Stimulated activated CD4-positive, alpha-beta T cell treated with anti-CD3 and anti-CD28 coated beads, TNF-alpha, amount 100 ng/mL, for 48 hours (primary cell): ENCODE measurements at regions not wholly inside any gene's neighbourhood (a gene's known extent, or its start where the extent isn't known, plus 50 kb on each side); places are given as distances from the start of the nearest gene placed in this dataset.
"Not testable (repeated sequence)": the region's sequence is repeated elsewhere in the genome, so short reads cannot be mapped to it uniquely, and the experiment has no call there.

Experiments
- DNase-seq, 3 donors: peaks; one replicate each; pipeline ENCODE4 v3.0.0-alpha.2; 2020; ENCODE audit warnings: low read depth in 3 of 3

DNA sequence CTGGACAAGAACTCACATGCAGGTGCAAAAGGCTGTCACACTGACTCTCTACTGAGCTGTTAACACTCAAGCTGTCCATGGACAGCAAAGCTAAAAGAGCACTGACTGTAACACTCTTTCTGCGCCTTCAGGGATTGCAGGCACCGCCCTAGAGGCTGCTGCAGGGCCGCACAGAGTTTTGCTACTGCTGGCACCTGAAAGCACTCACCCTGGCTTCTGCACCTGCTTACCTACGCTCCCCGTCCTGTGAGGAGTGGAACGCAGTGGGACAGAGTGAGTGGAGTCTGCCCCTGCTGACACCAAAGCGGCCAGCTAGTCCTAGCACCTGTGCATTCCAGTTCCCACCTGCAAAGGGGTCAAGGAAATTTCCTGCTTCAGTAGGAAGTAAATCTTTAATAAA, 941.3 kb downstream of the DIPK2A start:
- no peak for DNase-seq

DNA sequence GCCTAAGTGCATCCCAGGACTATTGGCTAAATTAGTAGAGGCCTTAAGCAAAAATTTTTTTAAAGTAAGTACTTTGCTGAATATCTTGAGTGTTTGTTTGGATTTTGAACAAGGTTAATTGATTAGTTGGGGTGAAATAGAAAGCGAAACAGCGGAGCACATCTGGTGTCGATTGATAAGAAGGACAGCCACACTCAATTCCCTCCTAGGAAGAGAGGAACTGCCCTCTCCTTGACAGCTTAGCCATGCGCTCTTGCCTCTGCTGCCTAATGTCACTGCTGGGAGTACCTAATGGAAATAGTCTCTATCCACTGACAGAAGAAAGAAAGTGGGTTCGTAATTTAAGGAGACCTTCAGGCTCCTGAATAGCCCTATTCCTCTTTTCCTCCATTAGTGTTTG, 943.6 kb downstream of the DIPK2A start:
- no peak for DNase-seq

DNA sequence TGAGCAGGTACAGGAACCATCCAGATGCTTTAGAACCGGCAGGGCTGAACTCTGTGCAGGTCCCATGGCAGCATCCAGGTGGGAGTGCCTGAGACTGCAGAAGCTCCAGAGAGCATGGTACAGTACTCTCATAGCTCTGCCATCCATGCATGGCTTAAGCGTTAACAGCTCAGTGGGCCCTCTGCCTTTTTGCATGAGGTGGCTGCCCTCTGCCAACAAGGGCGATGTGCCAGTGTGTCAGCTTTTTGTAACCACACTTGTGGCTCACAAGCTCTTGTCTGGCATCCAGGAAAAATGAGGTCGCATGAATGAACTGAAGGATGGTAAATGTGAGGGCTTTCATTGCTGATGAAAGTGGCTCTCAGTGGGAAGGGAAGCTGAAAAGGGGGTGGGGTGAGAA, 950.1 kb downstream of the DIPK2A start:
- no peak for DNase-seq

DNA sequence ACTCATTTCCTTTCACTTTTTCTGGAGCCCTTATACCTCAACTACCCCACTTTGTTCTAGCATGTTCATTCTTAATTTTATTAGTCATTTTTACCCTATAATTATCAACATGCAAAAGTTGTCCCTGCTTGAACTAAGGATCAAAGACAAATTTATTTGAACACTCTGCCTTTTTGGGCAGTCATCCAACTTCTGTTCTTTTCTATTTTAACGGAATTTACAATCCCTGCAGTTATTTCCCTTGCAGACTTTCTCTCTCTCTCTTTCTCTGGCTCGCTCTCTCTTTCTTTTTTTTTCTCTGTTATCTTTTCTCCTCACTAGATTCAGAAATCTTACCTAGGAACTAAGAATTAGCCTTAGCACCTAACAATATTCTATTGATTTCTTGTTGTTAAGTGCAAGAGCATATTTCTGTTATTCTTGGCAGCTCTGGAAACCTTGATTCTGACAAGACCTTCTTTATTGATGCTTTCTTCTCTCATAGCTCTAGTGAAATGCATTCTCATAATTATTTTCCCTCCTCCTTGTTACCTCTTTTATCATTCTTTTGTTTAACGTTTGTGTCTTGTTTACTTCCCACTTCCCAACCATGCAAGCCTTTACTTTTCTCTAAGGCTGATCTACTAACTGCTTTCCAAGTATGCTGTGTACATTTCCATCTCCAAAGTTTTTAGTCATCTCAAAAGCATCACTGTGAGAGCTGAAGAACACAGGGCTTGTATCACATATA, 951.6 kb downstream of the DIPK2A start:
- no peak for DNase-seq

DNA sequence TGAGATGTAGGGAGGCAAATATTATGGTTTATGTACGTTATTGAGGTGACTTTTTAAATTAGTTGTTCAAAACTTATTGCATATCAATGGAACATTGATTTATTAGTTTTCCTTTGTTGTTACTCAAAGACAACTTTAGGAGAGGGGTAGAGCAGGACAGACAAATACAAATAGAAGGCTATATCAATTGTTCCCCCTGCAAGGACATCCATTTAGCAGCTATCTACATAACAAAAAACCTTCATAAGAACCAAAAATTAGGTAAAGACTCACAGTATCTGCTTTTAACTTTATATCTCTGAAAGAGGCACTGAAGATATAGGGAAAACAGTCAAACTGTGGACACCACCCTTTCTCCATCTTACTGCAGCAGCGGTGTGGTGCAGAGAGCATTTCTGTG, 958.8 kb downstream of the DIPK2A start:
- no peak for DNase-seq

DNA sequence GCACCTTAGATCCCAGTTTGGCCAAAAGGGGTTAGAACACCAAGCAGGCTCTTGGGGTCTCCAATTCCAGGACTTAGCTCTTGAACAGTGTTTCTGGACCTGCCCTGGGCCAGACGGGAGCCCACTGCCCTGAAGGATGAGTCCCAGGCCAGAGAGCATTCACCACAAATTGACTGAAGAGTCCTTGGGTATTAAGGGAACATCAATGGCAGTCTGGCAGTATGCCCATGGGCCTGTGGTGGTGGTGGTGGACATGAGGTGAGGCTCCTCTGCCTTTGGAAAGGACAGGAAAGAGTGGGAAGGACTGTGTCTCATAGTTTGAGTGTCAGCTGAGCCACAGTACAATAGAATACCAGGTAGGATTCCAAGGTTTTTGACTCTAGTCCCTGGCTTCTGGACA, 960.0 kb downstream of the DIPK2A start:
- DNase-seq = no peak

DNA sequence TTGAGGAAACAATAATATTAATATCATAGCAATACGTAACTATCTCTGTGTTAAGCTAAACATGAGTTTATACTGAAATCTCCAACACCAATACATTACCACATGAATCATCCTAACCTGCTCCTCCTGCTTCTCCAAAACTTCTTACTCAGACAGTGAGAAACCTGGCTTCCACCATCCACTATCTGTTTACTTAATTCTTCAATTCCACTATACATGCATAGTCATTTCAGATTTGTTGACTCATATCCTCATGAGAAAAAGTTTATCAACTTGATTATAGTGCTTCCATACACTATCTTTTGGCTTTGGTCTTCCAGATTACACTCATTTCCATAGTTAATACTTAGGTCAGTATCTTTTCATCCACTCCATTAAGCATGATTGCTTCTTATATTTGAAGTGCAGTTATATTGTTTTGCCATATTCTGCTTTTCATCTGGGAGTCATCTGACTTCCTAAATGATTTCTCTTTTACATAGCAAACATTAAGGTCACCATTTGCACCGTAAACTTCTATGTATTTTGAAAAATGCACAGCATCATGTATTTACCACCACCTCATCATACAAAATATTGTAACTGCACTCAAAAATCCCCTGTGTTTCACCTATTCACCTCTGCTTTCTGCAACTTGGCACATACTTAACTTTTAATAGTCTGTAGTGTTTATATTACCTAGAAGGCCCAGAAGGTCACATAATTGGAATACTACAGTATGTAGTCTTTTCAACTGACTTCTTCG, 970.6 kb downstream of the DIPK2A start:
- no peak for DNase-seq

DNA sequence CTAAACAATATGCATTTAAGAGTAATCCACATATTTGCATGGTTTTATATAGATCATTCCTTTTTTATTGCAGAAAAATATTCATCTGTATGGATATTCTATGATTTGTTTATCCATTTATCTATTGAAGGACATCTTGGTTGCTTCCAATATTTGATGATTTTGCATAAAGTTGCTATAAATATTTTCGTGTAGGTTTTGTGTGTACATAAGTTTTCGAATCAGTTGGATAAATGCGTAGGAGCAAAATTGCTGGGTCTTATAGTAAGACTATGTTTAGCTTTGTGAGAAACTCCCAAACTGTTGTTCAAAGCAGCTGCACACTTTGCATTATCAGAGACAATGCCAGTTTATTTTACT, 971.2 kb downstream of the DIPK2A start:
- DNase-seq = no peak

DNA sequence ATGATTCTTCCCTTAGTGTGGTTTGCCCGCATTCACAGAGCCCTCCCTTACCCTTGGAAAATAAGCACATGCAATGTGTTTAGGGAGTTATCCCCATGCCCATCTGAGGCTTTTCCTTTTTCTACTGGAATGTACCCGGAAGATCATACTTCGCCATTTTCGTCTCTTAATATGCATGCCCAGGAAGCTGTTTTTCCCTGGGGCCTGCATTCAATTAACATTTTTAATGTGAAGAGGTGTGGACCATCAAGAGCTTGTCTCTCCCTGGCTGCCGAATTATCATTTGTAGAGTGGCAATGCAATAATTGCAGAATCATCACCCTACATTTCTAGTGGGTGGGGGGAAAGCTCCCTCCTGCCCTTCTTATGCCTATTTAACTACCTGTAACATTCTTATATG, 976.3 kb downstream of the DIPK2A start:
- no peak for DNase-seq

DNA sequence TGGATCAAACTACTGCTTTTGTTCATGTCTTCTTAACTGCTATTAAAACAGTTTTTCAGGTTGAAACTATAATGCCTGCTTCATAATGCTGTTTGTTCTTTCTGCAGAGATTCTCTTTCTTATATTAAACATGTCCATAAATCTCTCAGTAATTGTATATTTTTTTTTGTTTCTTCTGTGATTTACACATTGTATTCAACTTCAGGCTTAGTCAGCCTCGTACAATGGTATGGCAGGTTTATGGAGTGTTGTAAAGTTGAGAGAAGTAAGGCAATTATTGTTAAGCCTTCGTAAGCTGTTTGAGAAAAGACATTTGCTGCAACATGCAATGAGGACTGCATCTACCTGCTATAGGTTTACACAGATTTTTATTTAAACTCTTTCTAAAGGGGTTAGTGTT, 977.1 kb downstream of the DIPK2A start:
- DNase-seq = no peak

DNA sequence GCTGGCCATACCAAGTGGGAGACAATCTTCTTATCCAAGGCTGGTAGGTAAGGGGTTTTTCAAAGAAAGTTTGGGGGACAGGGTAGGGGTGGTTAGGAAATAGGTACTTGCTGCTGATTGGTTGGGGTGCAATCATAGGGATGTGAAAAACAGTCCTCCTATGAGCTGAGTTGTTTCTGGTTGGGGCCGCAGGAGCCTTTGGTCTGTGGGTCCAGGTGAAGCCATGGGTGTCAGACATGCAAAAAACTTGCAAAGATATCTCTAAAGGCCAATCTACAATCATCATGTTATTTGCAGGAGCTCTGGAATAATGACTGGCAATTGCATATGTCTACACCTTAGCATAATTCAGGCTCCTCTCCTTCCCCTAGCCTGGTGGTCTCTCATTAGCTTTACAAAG, 982.3 kb downstream of the DIPK2A start:
- no peak for DNase-seq

DNA sequence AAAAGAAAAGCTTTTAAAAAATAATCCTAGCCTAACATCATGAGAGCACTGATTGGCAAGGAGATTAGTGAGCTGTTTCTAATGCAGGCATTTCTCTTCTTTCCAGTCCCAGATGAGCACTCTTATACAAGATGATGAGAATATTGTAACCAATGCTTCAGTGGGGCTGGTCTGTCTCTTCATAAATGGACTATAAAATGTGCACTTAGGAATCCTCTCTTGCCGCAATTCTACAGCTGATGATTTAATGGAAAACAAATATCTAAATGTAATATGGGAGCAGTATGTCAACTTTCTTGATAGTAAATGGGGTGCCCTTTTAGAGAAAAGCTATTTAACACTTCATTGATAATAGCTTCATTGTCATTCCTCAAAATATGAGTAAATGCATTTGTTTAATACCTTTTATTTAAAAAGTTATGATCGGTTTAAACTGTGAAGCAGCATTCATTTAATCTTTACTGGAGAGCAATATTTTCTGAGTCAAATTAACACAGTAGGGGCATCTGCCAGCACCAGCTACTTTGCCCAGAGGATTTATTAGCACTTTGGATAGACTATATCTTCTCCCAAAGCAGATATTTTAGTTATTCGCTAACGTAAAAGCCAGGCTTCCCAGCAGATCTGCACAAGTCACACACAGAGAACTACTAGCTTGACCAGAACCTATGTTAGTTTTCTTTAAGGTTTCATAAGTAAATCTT, 985.9 kb downstream of the DIPK2A start:
- DNase-seq = no peak

DNA sequence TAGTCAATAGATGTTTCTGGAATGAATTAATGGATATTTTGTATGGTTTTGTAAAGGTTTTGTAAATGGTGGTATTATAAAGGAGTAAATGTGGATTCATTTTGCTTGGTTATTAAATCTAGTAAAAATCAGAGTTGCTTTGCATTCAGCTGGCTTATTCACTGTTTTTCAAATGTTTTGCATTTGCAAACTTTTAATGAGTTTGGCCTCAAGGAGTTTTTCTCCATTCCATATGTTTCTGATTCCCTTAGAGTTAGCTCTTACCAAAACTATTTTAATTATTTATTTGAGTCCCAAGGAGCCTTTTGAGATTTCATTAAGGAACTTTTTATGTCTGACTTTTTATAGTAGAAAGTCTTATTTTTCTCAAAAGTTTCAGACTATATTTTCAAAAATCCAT, 992.2 kb downstream of the DIPK2A start:
- no peak for DNase-seq

DNA sequence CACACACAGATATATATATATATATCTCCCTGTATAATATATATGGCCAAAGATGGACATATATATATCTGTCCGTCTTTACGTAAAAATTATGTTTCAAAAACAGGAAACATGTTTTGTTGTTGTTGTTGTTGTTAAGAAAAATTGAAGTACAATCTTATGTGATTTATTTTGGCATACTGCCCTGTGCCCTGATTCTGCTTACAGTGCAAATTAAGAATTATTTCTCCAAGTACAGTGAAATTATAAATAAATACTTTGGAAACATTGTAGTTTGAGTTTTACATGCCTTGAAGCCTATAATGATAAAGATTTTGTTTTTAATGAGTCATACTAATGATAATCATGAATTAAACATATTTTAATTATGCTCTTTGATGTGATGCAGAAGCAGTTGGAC, 994.9 kb downstream of the DIPK2A start:
- no peak for DNase-seq

DNA sequence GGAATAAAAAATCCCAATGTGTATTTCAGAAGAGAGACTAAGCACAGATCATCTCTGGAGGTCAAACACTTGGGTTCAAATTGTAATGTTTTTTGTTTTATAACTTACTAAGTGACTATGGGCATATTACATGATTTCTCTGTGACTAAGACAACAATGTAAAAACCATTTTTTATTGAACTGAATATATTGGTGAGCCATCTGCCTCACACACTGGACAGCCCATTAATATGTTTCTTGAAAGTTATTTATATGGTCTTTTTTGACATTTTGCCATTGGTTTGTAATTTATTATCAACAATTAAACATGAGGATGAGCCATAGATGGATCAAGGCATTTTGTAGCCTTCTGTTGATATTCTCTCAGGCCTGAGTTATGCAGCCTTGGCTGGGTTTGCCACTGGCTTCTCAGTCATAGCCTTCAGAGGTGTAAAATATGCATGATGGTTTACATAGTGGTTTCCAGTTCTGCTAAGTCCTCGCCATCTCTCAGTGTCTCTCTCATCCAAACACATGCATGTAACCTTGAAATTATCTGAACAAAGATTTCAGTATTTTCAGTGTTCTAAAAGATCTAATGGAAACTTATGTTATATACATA, 997.2 kb downstream of the DIPK2A start:
- no peak for DNase-seq

DNA sequence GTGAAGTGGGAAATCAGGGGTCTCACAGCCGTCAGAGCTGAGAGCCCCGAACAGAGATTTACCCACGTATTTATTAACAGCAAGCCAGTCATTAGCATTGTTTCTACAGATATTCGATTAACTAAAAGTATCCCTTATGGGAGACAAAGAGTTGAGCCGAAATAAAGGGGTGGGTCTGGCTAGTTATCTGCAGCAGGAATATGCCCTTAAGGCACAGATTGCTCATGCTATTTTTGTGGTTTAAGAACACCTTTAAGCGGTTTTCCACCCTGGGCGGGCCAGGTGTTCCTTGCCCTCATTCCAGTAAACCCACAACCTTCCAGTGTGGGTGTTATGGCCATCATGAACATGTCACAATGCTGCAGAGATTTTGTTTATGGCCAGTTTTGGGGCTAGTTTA, 1012.9 kb downstream of the DIPK2A start:
- DNase-seq = not testable (repeated sequence)

DNA sequence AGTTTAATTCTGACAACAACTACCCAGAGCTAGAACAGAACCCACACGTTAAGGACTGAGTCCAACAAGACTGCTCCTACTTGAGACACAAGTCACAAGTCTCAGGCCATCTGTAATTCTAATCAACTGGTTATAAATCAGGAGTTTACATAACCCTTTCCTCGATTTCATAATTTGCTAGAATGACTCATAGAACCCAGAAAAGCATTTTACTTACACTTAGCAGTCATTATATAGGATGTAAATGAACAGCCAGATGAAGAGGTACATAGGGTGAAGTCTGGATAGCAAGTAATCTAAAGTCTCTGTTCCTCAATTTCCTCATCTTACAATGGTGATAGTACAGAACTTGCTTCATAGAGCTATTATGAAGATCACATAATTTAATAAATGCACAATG, 1018.2 kb downstream of the DIPK2A start:
- no peak for DNase-seq

DNA sequence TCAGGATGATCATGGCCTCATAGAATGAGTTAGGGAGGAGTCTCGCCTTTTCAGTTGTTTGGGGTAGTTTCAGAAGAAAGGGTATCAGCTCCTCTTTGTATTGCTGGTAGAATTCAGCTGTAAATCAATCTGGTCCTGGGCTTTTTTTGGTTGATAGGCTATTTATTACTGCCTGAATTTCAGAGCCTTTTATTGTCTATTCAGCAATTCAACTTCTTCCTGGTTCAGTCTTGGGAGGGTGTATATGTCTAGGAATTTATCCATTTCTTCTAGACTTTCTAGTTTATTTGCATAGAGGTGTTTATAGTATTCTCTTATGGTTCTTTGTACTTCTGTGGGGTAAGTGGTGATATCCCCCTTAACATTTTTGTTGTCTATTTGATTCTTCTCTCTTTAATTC, 1024.2 kb downstream of the DIPK2A start:
- no peak for DNase-seq

DNA sequence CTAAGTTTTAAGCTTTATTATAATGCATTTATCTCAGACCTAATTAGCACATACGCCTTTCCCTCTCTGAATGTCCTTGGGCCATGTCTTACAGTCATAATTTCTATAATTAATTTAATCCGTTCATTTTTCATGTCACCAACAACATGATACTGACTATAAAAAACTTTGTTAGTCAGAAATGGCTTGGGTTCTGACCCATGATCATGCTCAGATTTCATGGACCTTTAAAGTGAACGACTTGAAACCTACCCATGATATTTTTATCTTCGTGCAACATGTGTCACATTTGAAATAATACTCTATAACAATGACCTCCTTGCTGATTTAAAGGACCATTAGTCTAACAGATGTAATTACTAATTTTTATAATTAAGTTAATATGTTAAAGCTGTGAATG, 1033.8 kb downstream of the DIPK2A start:
- no peak for DNase-seq

DNA sequence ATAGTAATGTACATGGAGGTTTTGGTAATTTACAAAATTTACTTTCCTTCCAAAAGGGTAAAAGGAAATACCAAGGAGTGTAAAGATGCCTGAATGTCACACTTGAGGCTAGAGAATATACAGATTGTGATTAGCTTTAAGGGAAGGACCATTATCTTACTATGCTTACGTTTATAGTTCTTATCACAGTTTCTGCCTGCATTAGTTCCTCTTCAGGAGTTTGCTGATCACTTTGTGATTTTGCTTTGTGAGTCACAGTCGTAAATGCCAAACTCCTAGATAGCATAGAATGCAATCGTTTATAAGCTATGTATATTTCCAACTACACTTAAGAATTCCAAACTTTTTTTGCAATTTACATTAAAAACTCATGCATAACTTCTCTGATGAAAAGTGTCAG, 1034.6 kb downstream of the DIPK2A start:
- no peak for DNase-seq

DNA sequence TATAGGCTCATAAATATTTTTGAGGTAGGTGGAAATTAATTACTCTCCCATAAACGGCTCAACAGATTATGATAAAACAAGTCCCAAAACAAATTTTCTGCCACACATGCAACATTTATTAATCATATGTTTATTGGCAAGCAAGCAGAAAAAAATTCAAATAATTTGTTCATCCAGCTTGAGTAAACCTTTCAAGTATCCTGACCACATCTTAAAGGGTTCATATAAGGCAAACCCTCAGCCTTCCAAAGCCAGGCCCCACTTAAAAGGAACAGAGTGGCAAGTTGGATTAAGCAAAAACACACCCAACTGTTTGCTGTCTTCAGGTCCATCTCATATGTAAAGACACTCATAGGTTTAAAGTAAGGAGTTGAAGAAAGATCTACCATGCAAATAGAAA, 1042.3 kb downstream of the DIPK2A start:
- DNase-seq = no peak

DNA sequence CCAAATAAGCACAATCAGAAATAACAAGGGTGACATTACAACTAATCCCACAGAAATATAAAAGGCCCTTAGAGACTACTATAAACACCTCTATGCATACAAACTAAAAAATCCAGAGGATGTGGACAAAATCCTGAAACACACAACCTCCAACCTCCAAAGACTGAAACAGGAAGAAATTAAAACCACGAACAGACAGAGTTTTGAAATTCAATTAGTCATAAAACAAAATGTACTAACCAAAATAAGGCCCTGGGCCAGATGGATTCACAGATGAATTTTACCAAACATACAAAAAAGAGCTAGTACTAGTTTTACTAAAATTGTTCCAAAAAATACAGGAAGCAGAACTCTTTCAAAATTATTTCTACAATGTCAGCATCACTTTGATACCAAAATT, 1043.6 kb downstream of the DIPK2A start:
- no peak for DNase-seq

DNA sequence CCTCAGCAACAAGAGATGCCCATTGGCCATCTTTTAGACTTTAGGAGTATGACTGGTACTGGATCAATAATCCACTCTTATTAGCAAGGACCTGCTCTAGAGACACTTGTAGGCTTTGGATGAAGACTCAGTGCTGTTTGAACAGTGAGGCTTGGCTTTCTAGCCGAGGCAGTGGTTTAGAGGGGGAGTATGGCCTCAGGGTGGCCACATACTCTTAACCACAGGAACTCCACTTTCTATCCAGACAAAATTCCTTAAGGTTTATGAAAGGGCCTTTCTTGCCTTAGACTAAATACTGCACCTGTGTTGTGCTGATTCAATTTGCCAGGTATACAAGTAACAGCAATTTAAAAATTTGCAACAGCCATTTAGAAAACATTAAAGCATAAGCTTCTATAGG, 1046.3 kb downstream of the DIPK2A start:
- no peak for DNase-seq
